GM12872 (cell line): ENCODE measurements at regions not wholly inside any gene's neighbourhood (a gene's known extent, or its start where the extent isn't known, plus 50 kb on each side); places are given as distances from the start of the nearest gene placed in this dataset.

Source experiments
- CTCF ChIP-seq: IDR thresholded peaks from 3 replicates; pipeline ENCODE4 v1.5.1; 2011; ENCODE audit warnings: low read depth, mild to moderate bottlenecking, low read length, moderate library complexity; ENCODE audit not compliant: insufficient read depth

GRCh38 chr14:36055681-36056225, 120.8 kb downstream of the PTCSC3 start:
- no peak for TF ChIP-seq CTCF

- no peak for TF ChIP-seq CTCF
Measured at GRCh38 chr14:36055052-36055378, 121.5 kb downstream of the PTCSC3 start.

GRCh38 chr14:36054353-36055051, 122.0 kb downstream of the PTCSC3 start:
- TF ChIP-seq CTCF, result no peak

- no peak for TF ChIP-seq CTCF
Measured at GRCh38 chr14:36052681-36053080, 123.8 kb downstream of the PTCSC3 start.

- TF ChIP-seq CTCF, result no peak
Measured at GRCh38 chr14:36052063-36052462, 124.5 kb downstream of the PTCSC3 start.

- no peak for TF ChIP-seq CTCF
Measured at GRCh38 chr14:36048667-36049066, 127.9 kb downstream of the PTCSC3 start.

- no peak for TF ChIP-seq CTCF
Measured at GRCh38 chr14:36047912-36048311, 128.6 kb downstream of the PTCSC3 start.

- no peak for TF ChIP-seq CTCF
Measured at GRCh38 chr14:36035675-36036074, 140.8 kb downstream of the PTCSC3 start.
